Upper lobe of left lung (tissue), 4 donors: ENCODE measurements at regions not wholly inside any gene's neighbourhood (a gene's known extent, or its start where the extent isn't known, plus 50 kb on each side); places are given as distances from the start of the nearest gene placed in this dataset.

ENCODE experiments used
- POLR2AphosphoS5 ChIP-seq, 2 donors: sonication (generic); formaldehyde crosslinking; IDR thresholded peaks; one replicate each; pipeline ENCODE4 v1.5.1; 2017; ENCODE audit warnings: antibody characterized with exemption in 2 of 2
- TF ChIP-seq, protein P1 (sequence below), 6 experiments: fragments of 450-650 bp in 4 of 6; fragments of 200-600 bp in 2 of 6; sonication (generic) in 2 of 6; IDR thresholded peaks; one replicate each; pipeline ENCODE4 v1.5.1; 2016 to 2019; ENCODE audit warnings: antibody characterized with exemption in 6 of 6

DNA sequence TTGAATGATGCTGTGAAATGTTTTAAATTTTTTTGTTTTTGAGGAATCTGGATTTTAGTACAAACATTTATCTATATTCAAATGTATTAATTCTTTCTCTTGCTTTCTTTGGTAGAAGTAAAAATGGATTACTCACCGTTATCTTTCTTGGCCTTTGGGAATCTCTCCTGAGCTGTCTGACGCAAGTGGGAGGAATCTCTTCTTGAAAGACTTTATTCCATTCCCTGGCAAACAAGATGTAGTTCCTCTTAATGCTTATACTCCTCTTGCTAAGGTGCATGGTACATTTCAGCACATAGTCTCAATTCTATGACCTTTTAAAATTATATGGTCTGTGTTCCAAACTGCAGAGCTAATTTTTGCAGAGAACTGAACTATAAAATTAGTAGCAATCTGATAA is 246.2 kb upstream of the SLC10A2 start:
- TF ChIP-seq, protein P1, sequence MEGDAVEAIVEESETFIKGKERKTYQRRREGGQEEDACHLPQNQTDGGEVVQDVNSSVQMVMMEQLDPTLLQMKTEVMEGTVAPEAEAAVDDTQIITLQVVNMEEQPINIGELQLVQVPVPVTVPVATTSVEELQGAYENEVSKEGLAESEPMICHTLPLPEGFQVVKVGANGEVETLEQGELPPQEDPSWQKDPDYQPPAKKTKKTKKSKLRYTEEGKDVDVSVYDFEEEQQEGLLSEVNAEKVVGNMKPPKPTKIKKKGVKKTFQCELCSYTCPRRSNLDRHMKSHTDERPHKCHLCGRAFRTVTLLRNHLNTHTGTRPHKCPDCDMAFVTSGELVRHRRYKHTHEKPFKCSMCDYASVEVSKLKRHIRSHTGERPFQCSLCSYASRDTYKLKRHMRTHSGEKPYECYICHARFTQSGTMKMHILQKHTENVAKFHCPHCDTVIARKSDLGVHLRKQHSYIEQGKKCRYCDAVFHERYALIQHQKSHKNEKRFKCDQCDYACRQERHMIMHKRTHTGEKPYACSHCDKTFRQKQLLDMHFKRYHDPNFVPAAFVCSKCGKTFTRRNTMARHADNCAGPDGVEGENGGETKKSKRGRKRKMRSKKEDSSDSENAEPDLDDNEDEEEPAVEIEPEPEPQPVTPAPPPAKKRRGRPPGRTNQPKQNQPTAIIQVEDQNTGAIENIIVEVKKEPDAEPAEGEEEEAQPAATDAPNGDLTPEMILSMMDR (IDR thresholded peaks at IDR 0.05): no peak
- no peak for TF ChIP-seq POLR2AphosphoS5 (IDR thresholded peaks at IDR 0.05)
